ENCODE measurements at regions not wholly inside any gene's neighbourhood (a gene's known extent, or its start where the extent isn't known, plus 50 kb on each side); places are given as distances from the start of the nearest gene placed in this dataset.

DNA sequence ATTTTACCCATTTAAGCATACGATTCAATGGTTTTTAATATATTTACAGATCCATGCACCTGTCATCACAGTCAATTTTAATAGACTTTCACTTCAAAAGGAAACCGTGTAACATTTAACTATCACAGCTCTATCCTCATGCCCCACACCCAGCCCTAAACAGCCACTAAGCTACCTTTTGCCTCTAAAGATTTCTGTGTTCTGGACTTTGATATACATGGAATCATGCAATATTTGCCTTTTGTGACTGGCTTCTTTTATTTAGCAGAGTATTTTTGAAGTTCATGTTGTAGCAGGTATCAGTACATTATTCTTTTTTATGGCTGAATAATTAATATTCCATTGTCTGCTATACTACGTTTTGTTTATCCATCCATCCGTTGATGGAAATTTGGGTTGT, 50.3 kb upstream of the STX16 start:
- Histone ChIP-seq H3K36me3 (no peaks in the 10 kb centered on the region), H3K4me2 (no peak overlapping the region), H3K27me3 (no peaks in the 10 kb centered on the region), H3K27ac (no peak overlapping the region), H4K20me1 (no peaks in the 10 kb centered on the region), H3K4me1 (peaks cover 19% of the 10 kb centered on the region), H3K4me3 (no peak overlapping the region), H3K9ac (no peak overlapping the region), H3K9me3 (no peaks in the 10 kb centered on the region)
- no peak for TF ChIP-seq Cebpa-rat (IDR thresholded peaks at IDR 0.05)

DNA sequence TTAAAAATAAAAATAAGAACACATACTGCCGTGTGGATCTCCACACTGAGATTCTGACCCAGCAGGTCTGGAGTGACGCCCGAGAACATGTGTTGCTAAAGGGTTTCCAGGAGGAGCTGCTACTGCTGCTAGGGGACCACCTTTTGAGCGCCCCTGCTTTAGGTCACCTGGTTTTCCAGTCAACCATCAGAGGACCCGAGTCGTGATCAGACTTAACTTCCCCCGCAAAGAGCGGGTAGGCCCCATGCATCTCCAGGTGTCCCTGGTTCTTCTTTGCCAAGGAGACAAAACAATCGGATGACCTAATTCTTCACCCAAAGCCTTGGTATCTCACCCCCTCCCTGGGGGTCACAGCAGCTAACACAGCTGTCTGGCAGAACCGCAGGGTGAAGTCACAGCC, 51.1 kb upstream of the STX16 start:
- H4K20me1 ChIP-seq = no peaks in the 10 kb centered on the region
- H3K4me2 ChIP-seq = no peak overlapping the region
- no peaks in the 10 kb centered on the region for H3K9me3 ChIP-seq
- no peak overlapping the region for H3K27ac ChIP-seq
- TF ChIP-seq Cebpa-rat (IDR thresholded peaks at IDR 0.05) = no peak
- no peak overlapping the region for H3K4me3 ChIP-seq
- no peak overlapping the region for H3K9ac ChIP-seq
- no peaks in the 10 kb centered on the region for H3K27me3 ChIP-seq
- peaks cover 18% of the 10 kb centered on the region for H3K4me1 ChIP-seq
- H3K36me3 ChIP-seq = no peaks in the 10 kb centered on the region

DNA sequence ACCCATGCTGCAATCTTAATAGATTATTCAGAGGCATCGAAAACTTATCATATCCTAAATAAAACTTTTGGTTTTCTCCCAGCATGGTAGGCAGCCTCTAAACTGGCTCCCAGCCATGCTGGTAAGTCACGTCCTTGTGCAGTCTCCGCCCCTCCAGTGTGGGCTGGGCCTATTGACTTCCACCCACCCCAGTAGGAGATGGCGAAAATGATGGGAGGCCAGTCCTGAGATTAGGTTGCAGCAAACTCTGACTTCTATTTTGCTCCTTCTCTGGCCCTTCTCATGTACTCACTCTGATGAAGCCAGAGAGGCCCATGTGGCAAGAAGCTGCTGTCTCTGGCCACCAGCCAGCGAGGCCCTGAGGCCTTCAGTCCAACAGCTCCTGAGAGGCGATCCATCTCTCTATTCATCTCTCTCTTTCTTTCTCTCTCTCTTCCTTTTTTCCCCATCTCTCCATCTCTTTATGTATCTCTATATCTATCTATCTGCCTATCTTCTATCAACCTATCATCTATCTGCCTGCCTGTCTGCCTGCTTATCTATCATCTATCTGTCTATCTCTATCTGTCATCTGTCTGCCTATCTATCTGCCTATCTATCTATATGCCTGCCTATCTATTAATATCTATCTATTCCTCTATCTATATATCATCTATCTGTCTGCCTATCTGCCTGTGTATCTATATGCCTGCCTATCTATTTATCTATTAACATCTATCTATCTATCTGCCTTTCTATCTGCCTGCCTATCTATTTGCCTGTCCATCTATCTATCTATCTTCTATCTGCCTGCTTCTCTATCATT, 52.7 kb upstream of the STX16 start:
- peaks cover 5% of the 10 kb centered on the region; the same call in 1 of the 2 replicates for H3K4me1 ChIP-seq
- TF ChIP-seq Cebpa-rat (IDR thresholded peaks at IDR 0.05) = no peak
- H3K9me3 ChIP-seq = no peaks in the 10 kb centered on the region
- H3K36me3 ChIP-seq = no peaks in the 10 kb centered on the region
- H3K4me2 ChIP-seq = no peak overlapping the region
- H3K9ac ChIP-seq = no peak overlapping the region
- no peak overlapping the region for H3K27ac ChIP-seq
- no peaks in the 10 kb centered on the region for H4K20me1 ChIP-seq
- H3K4me3 ChIP-seq = no peak overlapping the region
- no peaks in the 10 kb centered on the region for H3K27me3 ChIP-seq

DNA sequence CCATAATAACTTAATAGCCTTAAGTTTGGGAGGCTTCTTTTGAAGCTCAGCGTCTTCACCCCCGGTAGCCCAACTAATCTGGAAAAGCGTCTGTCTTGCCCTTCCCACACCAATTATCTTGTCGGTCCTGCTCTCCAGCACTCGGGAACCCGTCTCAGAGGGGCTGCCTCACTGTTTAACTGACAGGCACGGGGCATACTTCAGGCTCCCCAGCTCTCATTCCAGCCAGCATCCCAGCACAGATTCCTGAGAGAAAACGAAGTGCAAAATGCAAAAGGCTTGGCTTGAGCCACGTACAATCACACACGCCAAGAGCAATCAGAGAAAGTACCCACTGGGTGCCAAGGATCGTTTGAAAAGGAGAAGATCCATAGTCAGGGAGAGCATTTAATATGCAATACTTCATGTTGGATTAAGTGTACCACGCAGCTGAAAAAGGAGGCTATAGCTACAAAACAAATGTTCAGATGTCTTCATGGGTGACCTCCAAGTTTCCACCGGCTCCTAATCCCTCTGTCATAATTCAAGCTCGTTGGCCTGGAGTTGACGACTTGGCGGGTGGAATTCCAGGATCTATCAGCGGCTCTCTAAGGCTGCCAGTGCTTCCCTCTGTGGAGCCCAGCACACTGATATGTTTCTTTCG, 53.7 kb upstream of the STX16 start:
- Histone ChIP-seq H3K9me3 (no peaks in the 10 kb centered on the region), H3K4me2 (no peak overlapping the region), H3K36me3 (no peaks in the 10 kb centered on the region), H3K4me1 (peaks cover 5% of the 10 kb centered on the region; the same call in 1 of the 2 replicates), H3K27ac (no peak overlapping the region), H3K9ac (no peak overlapping the region), H4K20me1 (no peaks in the 10 kb centered on the region), H3K4me3 (no peak overlapping the region), H3K27me3 (no peaks in the 10 kb centered on the region)
- TF ChIP-seq Cebpa-rat (IDR thresholded peaks at IDR 0.05) = no peak

DNA sequence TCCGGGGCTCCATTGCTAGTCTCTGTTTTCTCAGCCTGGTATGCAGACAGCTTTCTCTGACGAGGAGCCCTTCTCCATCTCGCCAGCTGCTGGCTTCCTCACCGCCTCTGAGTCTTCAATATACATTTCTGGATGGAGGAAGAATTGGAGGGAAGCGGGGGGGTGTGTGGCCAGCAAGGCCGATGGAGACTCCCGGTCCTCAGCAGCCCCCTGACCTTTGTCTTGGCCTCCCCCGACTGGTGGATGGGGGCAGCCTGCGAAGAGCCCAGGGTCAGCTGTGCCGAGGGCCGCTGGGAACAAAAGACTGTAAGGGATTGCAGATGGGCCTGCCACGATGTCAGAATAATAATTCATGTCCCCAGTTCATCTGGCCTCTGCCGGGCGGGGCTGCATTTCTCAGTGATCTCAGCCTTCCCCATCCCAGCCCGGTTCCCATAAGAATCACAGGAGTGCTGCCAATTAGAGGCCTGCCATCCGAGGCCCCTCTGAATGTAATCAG, 54.3 kb upstream of the STX16 start:
- Histone ChIP-seq H3K27me3 (no peaks in the 10 kb centered on the region), H3K36me3 (no peaks in the 10 kb centered on the region), H3K4me2 (no peak overlapping the region)

DNA sequence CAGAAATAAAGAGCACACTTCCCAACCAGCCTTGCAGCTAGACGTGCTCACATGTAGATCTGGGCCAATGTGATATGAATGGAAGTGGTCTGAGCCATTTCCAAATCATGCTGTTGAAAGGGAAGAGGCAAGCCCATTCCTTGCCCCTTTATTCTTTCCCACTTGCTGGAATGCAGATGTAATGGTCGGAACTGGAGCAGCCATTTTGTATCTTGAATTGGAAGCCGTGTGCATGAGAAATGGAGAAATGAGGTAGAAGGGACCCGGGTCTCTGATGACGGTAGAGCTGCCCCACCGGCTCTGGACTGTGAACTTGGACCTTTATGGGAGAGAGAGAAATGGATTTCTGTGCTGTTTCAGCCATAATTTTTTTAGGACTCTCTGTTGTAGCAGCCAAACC, 54.8 kb upstream of the STX16 start:
- no peak overlapping the region for H3K4me3 ChIP-seq
- H3K9ac ChIP-seq = no peak overlapping the region
- H3K36me3 ChIP-seq = no peaks in the 10 kb centered on the region
- no peaks in the 10 kb centered on the region for H4K20me1 ChIP-seq
- H3K4me2 ChIP-seq = no peak overlapping the region
- no peak overlapping the region for H3K27ac ChIP-seq
- no peaks in the 10 kb centered on the region for H3K9me3 ChIP-seq
- peaks cover 5% of the 10 kb centered on the region; the same call in 1 of the 2 replicates for H3K4me1 ChIP-seq
- TF ChIP-seq Cebpa-rat (IDR thresholded peaks at IDR 0.05) = no peak
- H3K27me3 ChIP-seq = no peaks in the 10 kb centered on the region

More for the DNA sequence above, 54.3 kb upstream of the STX16 start:
- TF ChIP-seq Cebpa-rat (IDR thresholded peaks at IDR 0.05) = no peak
- no peaks in the 10 kb centered on the region for H4K20me1 ChIP-seq
- peaks cover 5% of the 10 kb centered on the region; the same call in 1 of the 2 replicates for H3K4me1 ChIP-seq
- H3K27ac ChIP-seq = no peak overlapping the region
- no peaks in the 10 kb centered on the region for H3K9me3 ChIP-seq
- H3K9ac ChIP-seq = no peak overlapping the region
- no peak overlapping the region for H3K4me3 ChIP-seq

DNA sequence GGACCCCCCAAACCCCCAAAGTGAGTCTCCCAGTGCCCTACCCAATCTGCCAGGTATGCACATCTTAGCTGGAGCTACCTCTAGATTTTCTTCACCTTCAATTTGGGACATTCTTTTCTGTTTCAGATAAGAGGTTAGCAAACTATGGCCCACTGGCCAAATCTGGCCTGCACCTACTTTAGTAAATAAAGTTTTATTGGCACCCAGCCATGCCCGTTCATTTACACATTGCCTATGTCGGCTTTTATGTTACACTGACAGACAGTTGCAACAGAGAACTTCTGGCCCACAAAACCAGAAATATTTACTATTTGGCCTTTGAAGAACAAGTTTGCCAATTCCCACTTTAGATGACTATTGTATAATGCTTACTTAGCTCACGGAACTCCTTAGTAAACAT, 55.9 kb upstream of the STX16 start:
- no peaks in the 10 kb centered on the region for H3K27me3 ChIP-seq
- no peak overlapping the region for H3K27ac ChIP-seq

DNA sequence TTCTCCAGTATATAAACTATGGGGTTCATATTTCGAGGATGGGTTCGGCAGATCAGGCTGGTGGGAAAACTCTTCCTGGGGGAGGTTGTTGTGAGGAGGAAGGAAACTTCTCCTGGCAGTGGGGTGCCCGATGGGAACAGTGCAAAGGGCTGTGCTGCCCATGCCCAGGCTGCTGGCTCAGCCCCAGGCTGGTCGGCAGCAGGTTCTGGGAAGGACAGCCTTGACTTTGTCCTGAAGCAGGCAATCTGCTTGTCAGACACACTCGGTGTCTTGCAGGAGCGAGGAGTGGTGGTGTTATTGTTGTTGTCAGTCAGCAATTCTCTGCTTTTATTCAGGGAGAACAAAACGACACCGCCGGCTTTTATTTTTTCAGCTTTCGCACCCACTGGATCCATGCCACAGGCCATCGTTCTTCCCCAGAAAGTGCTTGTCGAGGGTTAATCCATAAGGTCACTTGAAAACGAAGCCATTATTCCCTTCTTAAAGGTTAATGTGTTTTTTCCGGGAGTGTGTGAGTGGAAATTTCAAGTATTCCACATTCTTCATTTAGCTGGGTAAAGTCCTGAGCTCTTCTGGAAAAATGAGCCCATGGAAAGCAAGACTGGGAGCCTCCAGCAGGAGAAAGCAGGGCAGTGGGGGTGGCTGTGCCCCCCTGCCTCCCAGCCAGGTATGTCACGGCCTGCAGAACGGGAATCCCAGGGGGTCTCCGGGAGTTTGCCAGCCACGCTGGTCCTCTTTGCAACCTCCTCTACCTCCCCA, 57.0 kb upstream of the STX16 start:
- Histone ChIP-seq H3K27me3 (no peaks in the 10 kb centered on the region), H3K27ac (no peak overlapping the region), H3K4me1 (peaks cover 22% of the 10 kb centered on the region), H3K9me3 (no peaks in the 10 kb centered on the region), H3K36me3 (no peaks in the 10 kb centered on the region), H3K9ac (no peak overlapping the region), H3K4me3 (no peak overlapping the region), H3K4me2 (no peak overlapping the region), H4K20me1 (no peaks in the 10 kb centered on the region)
- no peak for TF ChIP-seq Cebpa-rat (IDR thresholded peaks at IDR 0.05)

More for the DNA sequence above, 55.9 kb upstream of the STX16 start:
- no peaks in the 10 kb centered on the region for H4K20me1 ChIP-seq
- H3K9me3 ChIP-seq = no peaks in the 10 kb centered on the region
- no peaks in the 10 kb centered on the region for H3K36me3 ChIP-seq
- no peak overlapping the region for H3K4me2 ChIP-seq
- TF ChIP-seq Cebpa-rat (IDR thresholded peaks at IDR 0.05) = no peak
- H3K9ac ChIP-seq = no peak overlapping the region
- peaks cover 14% of the 10 kb centered on the region for H3K4me1 ChIP-seq
- no peak overlapping the region for H3K4me3 ChIP-seq

DNA sequence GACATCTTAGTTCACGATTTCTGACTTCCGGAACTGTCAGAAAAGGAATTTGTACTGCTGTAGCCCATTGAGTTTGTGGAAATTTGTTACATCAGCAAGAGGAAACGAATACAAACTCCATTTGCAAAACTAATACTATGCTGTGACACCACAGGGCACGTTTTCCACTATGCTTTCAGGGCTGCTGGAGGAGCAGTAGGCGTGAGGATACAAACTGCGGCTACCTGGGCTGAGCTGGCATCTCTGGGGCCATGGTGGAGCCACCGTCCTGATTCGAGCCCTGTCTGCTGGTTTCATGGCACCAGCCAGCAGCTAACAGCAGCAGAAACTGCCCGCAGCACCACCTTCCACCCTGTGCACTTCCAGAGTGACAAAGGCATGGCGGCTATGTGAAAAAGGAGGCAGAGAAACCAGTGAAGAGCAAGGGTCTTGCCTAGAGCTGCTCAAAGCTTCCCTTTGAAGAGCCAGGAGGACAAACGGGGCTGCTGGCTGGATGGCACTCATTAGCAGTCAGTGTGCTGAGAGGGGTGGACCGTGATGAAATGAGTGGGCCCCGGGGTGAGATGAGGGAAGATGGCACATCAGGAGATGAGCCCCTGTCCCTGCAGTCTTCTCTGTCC, 58.9 kb upstream of the STX16 start:
- no peak for TF ChIP-seq Cebpa-rat (IDR thresholded peaks at IDR 0.05)
- no peak overlapping the region for H3K27ac ChIP-seq
- H3K9ac ChIP-seq = no peak overlapping the region
- no peaks in the 10 kb centered on the region for H3K27me3 ChIP-seq
- H3K4me1 ChIP-seq = peaks cover 29% of the 10 kb centered on the region
- H3K4me3 ChIP-seq = no peak overlapping the region
- no peaks in the 10 kb centered on the region for H3K9me3 ChIP-seq
- no peaks in the 10 kb centered on the region for H4K20me1 ChIP-seq
- H3K4me2 ChIP-seq = no peak overlapping the region
- no peaks in the 10 kb centered on the region for H3K36me3 ChIP-seq

Data from BLaER1 (cell line).